DMS153 (cell line): ENCODE measurements at regions not wholly inside any gene's neighbourhood (a gene's known extent, or its start where the extent isn't known, plus 50 kb on each side); places are given as distances from the start of the nearest gene placed in this dataset.
"Not testable (repeated sequence)": the region's sequence is repeated elsewhere in the genome, so short reads cannot be mapped to it uniquely, and the experiment has no call there.

Source experiments
- DNase-seq: peaks from one replicate; lab custom pipeline; 2025; lab: John Stamatoyannopoulos, UW

GRCh38 chr9:13814647-13815400 lies 499.1 kb downstream of the NFIB start:
- DNase-seq: no peak

GRCh38 chr9:13811876-13812275 lies 502.1 kb downstream of the NFIB start:
- no peak for DNase-seq

DNA sequence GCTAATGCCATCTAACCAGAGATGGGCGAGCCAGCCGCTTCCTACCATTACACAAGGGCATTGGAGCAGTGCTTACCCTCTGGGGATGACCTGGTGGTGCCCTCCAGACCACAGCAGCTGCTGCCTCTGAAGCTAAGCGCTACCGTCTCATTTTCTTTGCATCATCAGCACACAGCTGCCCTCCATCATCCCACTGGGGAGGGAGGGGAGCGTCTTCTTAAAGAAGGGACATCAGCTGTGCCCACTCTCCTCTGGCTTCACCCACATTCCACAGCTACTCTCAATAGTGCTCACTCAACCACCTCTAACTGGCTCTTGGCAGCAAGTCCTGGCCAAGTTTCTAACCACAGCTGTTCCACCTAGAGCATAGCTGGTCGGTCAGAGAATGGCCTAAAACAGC lies 503.4 kb downstream of the NFIB start:
- DNase-seq: no peak

DNA sequence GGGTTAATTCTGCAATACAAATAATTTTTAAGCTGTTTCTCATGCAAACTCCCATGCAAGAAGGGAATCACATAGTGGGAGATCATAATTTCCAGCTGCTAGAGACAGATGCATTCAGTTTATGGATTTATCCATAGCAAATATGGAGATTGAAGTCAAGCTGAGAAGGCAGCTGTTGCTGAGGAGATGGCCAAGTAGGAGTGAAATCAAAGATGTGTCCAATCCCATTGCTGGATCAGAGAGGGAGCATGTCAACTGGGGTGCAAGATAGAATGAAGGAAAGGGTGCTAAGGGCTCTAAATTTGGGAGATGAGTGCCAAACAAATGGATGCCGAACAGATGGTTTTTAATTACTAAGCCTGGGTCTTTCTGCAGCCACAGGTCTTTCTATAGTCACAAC lies 504.5 kb downstream of the NFIB start:
- no peak for DNase-seq

- no peak for DNase-seq
Measured at GRCh38 chr9:13807118-13807517, 506.8 kb downstream of the NFIB start.

DNA sequence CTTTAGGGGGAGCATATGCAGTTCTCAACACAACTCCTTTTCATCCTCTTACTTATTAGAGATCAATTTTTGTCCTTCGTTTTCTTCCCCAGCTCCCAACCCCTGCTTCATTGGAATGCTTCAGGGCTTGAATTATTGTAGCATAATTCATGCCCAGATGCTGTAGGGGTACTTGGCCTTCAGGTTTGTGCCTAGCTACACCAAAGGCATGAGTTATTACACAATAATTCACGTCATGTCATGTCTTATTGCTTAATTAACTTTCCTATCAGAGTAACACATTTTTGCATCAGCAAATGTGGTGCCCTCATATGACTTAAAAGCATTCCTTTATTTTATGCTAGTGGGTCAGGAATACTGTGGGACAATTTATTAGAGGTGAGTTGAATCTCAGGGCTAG lies 507.2 kb downstream of the NFIB start:
- no peak for DNase-seq

DNA sequence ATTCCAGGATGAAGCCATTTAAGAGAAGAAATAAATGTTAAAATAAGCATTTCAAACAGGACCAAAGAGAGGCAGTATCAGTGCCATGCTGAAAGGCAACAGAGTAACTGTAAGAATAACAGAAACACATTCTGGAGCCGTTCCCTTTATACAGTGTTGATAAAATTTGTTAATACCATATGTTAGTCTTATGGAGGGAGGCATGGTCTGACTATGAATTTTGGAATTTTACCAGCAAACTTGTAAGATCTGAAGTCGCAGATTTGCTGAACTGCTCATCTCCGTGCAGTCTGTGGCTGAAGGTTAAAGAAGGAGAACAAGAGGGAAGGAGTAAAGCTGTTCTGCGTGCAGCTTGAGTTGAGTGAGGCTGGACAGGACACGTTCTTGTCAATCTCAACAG lies 508.4 kb downstream of the NFIB start:
- DNase-seq: no peak

DNA sequence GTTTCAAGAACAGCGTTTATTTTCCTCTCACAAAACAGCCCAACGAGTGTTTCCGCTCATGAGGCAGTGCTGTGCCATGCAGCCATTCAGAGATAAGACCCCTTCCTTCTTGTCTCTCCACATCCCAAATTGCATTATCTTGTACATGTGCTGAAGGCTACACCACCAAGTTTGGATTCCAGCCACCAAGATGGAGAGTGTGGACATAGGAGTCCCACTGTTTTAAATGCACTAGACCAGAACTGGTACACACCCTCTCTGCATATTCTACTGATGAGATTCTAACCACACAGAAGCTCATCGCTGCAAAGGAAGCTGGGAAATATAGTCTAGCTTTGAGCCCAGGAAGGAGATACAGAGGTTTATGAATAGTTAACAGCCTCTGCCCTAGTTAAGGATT lies 509.4 kb downstream of the NFIB start:
- DNase-seq: no peak

GRCh38 chr9:13800776-13801175 lies 513.2 kb downstream of the NFIB start:
- no peak for DNase-seq

GRCh38 chr9:13797701-13798100 lies 516.2 kb downstream of the NFIB start:
- not testable (repeated sequence) for DNase-seq

DNA sequence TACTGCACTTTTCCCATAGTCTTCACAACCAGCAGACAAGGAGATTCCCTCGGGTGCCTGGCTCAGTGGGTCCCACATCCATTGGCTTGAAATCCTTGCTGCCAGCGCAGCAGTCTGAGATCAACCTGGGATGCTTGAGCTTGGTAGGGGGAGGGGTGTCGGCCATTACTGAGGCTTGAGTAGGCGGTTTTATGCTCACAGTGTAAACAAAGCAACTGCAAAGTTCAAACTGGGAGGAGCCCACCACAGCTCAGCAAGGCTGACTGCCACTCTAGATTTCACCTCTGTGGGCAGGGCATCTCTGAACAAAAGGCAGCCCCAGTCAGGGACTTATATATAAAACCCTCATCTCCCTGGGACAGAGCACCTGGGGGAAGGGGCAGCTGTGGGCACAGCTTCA lies 512.3 kb upstream of the MPDZ start:
- no peak for DNase-seq

- DNase-seq: no peak
Measured at GRCh38 chr9:13790055-13790454, 510.6 kb upstream of the MPDZ start.

DNA sequence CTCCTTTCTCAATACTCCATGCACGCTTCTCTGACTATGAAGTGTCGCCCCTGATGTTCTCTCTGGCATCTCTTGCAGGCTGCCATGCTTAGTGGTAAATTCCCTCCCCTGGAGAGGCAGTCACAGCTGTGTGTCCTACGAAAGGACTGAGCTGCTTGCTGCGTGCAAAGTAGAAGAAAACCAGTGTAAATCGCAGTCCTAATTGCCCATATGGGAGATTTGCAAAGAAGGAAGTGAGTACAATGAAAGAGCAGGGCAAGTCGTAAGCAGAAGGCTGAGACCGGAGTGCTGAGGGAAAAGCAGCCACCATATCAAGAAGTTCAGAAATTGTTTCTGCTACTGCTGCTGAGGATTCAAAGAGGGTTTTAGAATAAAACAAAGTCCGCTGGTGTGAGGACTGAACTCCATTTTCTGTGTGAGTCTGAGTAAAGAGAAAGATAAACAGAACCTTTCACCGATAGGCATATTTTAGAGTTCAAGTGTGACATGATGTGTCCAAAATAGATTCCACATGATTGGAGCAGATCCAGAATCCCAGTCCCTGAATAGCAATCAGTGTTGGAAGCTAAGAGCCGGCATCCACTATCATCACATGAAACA lies 507.8 kb upstream of the MPDZ start:
- no peak for DNase-seq

DNA sequence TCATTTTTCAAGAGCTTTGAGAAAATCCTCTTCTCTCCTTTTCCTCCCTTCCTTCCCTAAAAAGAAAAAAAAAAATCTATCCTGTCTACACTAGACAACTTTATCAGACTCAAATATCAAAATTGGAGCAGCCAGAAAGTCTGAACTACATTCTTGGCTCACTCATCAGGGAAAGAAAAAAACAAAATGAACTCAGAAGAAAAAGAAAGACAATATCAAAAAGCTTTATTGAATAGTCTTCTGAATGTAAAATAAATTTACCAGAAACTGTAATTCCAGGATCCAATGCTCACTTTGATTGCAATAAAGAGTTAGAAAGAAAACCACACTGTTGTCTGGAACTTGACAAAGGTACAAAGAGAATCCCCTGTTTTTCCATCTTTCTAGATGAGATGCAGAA lies 507.2 kb upstream of the MPDZ start:
- DNase-seq: no peak

- DNase-seq: no peak
Measured at GRCh38 chr9:13786131-13786530, 506.6 kb upstream of the MPDZ start.

- no peak for DNase-seq
Measured at GRCh38 chr9:13779106-13779505, 499.6 kb upstream of the MPDZ start.

- no peak for DNase-seq
Measured at GRCh38 chr9:13778631-13779030, 499.1 kb upstream of the MPDZ start.

DNA sequence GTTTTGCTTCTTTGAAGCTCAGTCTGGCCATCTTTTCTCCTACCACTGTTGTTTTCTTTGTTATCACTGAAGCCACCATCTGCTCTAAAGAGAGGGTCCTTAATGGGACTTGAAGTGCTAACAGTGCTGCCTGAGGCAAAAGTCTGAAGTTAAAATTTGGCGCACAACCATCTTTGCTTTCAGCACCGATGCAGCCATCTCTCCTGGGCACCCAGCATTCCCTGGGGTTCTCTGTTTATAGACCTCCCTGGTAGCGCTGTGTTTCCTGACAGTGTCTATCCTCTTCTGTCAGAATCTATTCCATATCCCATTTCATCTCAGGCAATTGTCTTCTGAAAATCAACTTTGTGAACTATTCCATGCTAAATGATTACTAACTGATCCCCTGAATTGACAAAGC lies 491.5 kb upstream of the MPDZ start:
- no peak for DNase-seq

GRCh38 chr9:13769641-13770040 lies 490.1 kb upstream of the MPDZ start:
- DNase-seq: no peak

DNA sequence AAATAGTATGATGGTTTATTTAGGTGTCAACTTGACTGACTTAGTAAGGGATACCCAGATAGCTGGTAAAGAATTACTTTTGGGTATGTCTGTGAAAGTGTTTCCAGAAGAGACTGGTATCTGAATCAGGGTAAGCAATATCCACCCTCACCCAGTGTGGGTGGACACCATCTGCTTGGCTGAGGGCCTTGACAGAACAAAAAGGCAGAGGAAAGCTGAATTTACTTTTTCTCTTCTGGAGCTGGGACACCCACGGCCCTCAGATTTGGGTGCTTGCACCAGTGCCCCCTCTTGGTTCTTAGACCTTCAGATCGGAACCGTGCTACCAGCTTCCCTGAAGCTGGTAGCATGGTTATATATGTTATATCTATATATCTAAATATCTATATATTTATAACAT lies 489.5 kb upstream of the MPDZ start:
- no peak for DNase-seq

- DNase-seq: no peak
Measured at GRCh38 chr9:13762209-13762608, 482.7 kb upstream of the MPDZ start.

- no peak for DNase-seq
Measured at GRCh38 chr9:13759551-13759950, 480.1 kb upstream of the MPDZ start.

GRCh38 chr9:13758936-13759335 lies 479.4 kb upstream of the MPDZ start:
- DNase-seq: no peak

GRCh38 chr9:13756943-13757342 lies 477.5 kb upstream of the MPDZ start:
- DNase-seq: no peak
